Prostate gland (tissue), 2 donors: ENCODE measurements at regions not wholly inside any gene's neighbourhood (a gene's known extent, or its start where the extent isn't known, plus 50 kb on each side); places are given as distances from the start of the nearest gene placed in this dataset.

Experiments
- CTCF ChIP-seq, 4 experiments: fragments of 200-600 bp in 2 of 4; fragments of 450-650 bp in 2 of 4; sonication (generic) in 2 of 4; IDR thresholded peaks; 1 replicate in 3 of 4; 2 replicates in 1 of 4; pipeline ENCODE4 v1.5.1; 2016 to 2019; ENCODE audit warnings: antibody characterized with exemption in 4 of 4, mild to moderate bottlenecking in 2 of 4, moderate library complexity in 2 of 4
- POLR2A ChIP-seq: fragments of 450-650 bp; IDR thresholded peaks from one replicate; pipeline ENCODE4 v1.6.1; 2016; ENCODE audit warnings: antibody characterized with exemption, mild to moderate bottlenecking
- POLR2AphosphoS5 ChIP-seq: sonication (generic); formaldehyde crosslinking; IDR thresholded peaks from one replicate; pipeline ENCODE4 v1.6.1; 2017; ENCODE audit warnings: antibody characterized with exemption

DNA sequence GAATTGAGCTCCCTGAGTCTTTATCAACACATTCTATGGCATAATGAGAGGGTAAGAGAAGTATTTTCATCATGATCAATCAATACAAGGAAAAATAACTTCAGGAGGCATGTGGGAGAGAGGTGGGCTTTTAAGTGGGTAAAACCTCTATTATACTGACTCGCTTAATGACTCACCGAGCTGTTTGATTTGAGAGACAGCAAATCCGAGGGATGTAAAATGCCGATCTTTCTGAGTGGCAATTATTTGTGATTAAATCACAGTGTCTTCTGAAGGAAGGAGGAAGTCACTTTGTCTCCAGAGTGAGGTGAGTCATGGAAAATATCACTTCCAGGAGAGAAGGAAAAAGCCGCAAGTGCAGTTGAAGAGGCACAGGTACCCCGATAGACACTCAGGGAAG lies 320.4 kb downstream of the DRD1 start:
- TF ChIP-seq CTCF (IDR thresholded peaks at IDR 0.05) (no peak), POLR2AphosphoS5 (no peak), POLR2A (no peak)
